ENCODE measurements at regions not wholly inside any gene's neighbourhood (a gene's known extent, or its start where the extent isn't known, plus 50 kb on each side); places are given as distances from the start of the nearest gene placed in this dataset.
A peak's percentile ranks its signal among the peaks of the same experiment; 100 is the strongest.

GRCh38 chrX:997631-998137 is 214.8 kb downstream of the CRLF2 start:
- no peaks in the 10 kb centered on the region for H3K36me3 ChIP-seq (ENCODE audit: control insufficient read depth in 2 of 2, insufficient read depth in 2 of 2, low read length in 1 of 2)
- H3K4me3 ChIP-seq: no peak overlapping the region
- H2AFZ ChIP-seq (ENCODE audit: control insufficient read depth, low read depth, low read length): peak overlapping the region; percentile 22
- intact Hi-C loops (cut with micrococcal nuclease; ENCODE audit: unreplicated experiment) (loop anchor here (2.0 to 10.0 kb wide), 2 partner anchors 29 to 117 kb away; no protein-coding TSS in a partner anchor), in situ Hi-C loops (cut with MboI) (loop anchor here (10.0 kb wide), 1 partner anchor 337 kb away; the partner anchor contains the start of gene IL3RA)
- ChIA-PET POLR2A (no interaction called here), SMC1A (ENCODE audit: uncharacterized antibody, unreplicated experiment) (no interaction called here), RAD21 (ENCODE audit: unreplicated experiment) (no interaction called here), CTCF (no interaction called here)
- peak overlapping the region; percentile 37; the same call in 1 of the 2 replicates for H3K27ac ChIP-seq (ENCODE audit: control insufficient read depth, insufficient read depth)
- peaks cover 9% of the 10 kb centered on the region; the same call in 1 of the 2 replicates for H3K4me1 ChIP-seq (ENCODE audit: control insufficient read depth, insufficient read depth, low read length)
- DNase-seq (ENCODE audit: low read depth, low spot score) (peak; percentile 40), ATAC-seq (peak; percentile 71), FAIRE-seq (no peak)
- no peak overlapping the region for H3K9ac ChIP-seq (ENCODE audit: control insufficient read depth, insufficient read depth, low read length)
- 17% methylated on average over 10 of the region's 10 CpGs for WGBS (ENCODE audit: insufficient coverage, insufficient replicate concordance, low lambda C conversion rate, missing lambda C conversion rate)
- no peak overlapping the region for H3K4me2 ChIP-seq (ENCODE audit: control insufficient read depth, insufficient read depth)
- BruUV-seq (replicated peaks): no TSS peak
- no peaks in the 10 kb centered on the region for H3K79me2 ChIP-seq (ENCODE audit: control insufficient read depth, insufficient read depth, low read length)
- H3K9me3 ChIP-seq (replicated peaks; ENCODE audit: control insufficient read depth, insufficient read depth, low read length): peaks cover 4% of the 10 kb centered on the region; the same call in 2 of the 3 replicates
- no peaks in the 10 kb centered on the region for H3K27me3 ChIP-seq (replicated peaks in 1 of 2; ENCODE audit: control insufficient read depth in 2 of 2, insufficient read depth in 2 of 2, low read length in 1 of 2)
- no peaks in the 10 kb centered on the region for H4K20me1 ChIP-seq (ENCODE audit: control insufficient read depth, insufficient read depth)
- TF ChIP-seq ZBED1 (IDR thresholded peaks at IDR 0.05; ENCODE audit: borderline replicate concordance): no peak
- no peak for TF ChIP-seq ZNF687 (IDR thresholded peaks at IDR 0.05)
- no peak for TF ChIP-seq CHD2 (IDR thresholded peaks at IDR 0.05; ENCODE audit: borderline replicate concordance, low read depth, low read length)
- no peak for TF ChIP-seq ETV6 (conservative IDR thresholded peaks at IDR 0.05 in 1 of 2, IDR thresholded peaks at IDR 0.05 in 1 of 2; ENCODE audit: borderline replicate concordance in 1 of 2, low read depth in 1 of 2)
- no peak for TF ChIP-seq POLR2AphosphoS5 (IDR thresholded peaks at IDR 0.05; ENCODE audit: low read length)
- no peak for TF ChIP-seq CHD4 (IDR thresholded peaks at IDR 0.05)
- no peak for TF ChIP-seq RFX5 (IDR thresholded peaks at IDR 0.05; ENCODE audit: low read depth, low read length)
- TF ChIP-seq CBX5 (IDR thresholded peaks at IDR 0.05; ENCODE audit: low read depth): no peak
- TF ChIP-seq POLR2A (IDR thresholded peaks at IDR 0.05; ENCODE audit: low read depth, low read length): no peak
- no peak for TF ChIP-seq WRNIP1 (IDR thresholded peaks at IDR 0.05; ENCODE audit: borderline replicate concordance, low read depth, low read length)
- TF ChIP-seq NR2C1 (IDR thresholded peaks at IDR 0.05): no peak
- no peak for TF ChIP-seq ZBTB4 (CRISPR knock-in tag; IDR thresholded peaks at IDR 0.05)
- TF ChIP-seq CREM (IDR thresholded peaks at IDR 0.05; ENCODE audit: low read depth): peak; percentile 50; the same call in 1 of the 2 replicates
- TF ChIP-seq ESRRA (IDR thresholded peaks at IDR 0.05; ENCODE audit: low read length): no peak
- TF ChIP-seq, protein P1, sequence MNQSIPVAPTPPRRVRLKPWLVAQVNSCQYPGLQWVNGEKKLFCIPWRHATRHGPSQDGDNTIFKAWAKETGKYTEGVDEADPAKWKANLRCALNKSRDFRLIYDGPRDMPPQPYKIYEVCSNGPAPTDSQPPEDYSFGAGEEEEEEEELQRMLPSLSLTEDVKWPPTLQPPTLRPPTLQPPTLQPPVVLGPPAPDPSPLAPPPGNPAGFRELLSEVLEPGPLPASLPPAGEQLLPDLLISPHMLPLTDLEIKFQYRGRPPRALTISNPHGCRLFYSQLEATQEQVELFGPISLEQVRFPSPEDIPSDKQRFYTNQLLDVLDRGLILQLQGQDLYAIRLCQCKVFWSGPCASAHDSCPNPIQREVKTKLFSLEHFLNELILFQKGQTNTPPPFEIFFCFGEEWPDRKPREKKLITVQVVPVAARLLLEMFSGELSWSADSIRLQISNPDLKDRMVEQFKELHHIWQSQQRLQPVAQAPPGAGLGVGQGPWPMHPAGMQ (IDR thresholded peaks at IDR 0.05; ENCODE audit: borderline replicate concordance): no peak
- TF ChIP-seq NR2F1 (conservative IDR thresholded peaks at IDR 0.05): 0 out of 2 replicates have a peak, but pooled peaks have one; percentile 71
- TF ChIP-seq ZNF274 (IDR thresholded peaks at IDR 0.05; ENCODE audit: insufficient read depth, insufficient read length): no peak
- peak; percentile 30 to 51; a peak in 2 of 4 replicates for TF ChIP-seq IKZF2 (IDR thresholded peaks at IDR 0.05)
